UCSD-AML1 (cell line): ENCODE measurements at regions not wholly inside any gene's neighbourhood (a gene's known extent, or its start where the extent isn't known, plus 50 kb on each side); places are given as distances from the start of the nearest gene placed in this dataset.
"Not testable (repeated sequence)": the region's sequence is repeated elsewhere in the genome, so short reads cannot be mapped to it uniquely, and the experiment has no call there.

ENCODE experiments used
- DNase-seq: peaks from one replicate; lab custom pipeline; 2025; ENCODE audit not compliant: unreplicated experiment; lab: John Stamatoyannopoulos, UW

DNA sequence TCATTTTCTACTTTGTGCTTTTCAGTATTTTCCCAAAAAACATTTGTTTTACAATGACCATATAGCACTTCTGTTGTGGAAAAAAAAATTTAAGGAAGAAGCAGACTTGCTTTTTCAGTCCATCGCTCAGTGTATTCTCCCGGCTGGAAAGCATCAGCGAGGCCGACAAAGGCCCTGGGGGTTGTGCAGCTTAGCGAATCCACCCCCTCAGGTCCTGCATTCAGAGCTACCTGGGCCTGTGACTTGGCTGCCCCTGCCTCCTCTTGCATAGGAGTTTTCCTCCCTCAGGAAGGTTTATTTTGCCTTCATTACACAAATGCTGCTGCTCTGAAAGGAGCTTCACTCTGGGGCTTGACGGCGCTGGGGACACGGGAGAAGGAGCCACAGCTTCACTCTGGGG is 244.4 kb upstream of the MGAT5 start:
- no peak for DNase-seq

- not testable (repeated sequence) for DNase-seq
Observed at GRCh38 chr2:134009906-134010305, 244.0 kb upstream of the MGAT5 start.

- no peak for DNase-seq
Observed at GRCh38 chr2:134011936-134012586, 241.8 kb upstream of the MGAT5 start.

- no peak for DNase-seq
Observed at GRCh38 chr2:134014196-134014960, 239.5 kb upstream of the MGAT5 start.

- DNase-seq = no peak
Observed at GRCh38 chr2:134019871-134020270, 234.0 kb upstream of the MGAT5 start.

GRCh38 chr2:134020608-134021007 is 233.3 kb upstream of the MGAT5 start:
- DNase-seq = no peak

- DNase-seq = no peak
Observed at GRCh38 chr2:134021830-134022524, 231.9 kb upstream of the MGAT5 start.

DNA sequence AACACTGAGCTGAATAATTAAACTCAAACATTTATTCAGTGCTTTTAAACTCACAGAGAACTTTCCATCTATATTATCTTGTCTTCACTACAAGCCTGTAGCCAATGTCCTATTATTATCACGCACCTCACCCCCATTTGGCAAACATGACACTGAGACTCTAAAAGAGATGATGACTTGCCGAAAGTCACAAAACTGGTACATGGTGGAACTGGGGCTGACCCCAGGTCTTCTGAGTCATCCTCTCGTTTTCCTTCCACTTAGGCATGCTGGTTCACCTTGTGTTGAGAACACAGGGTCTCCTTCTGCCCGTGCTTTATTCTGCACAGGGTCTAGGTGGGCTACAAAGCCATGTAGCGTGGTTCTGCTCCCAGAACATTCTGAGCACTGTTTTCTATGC is 230.0 kb upstream of the MGAT5 start:
- no peak for DNase-seq

- no peak for DNase-seq
Observed at GRCh38 chr2:134027980-134028379, 225.9 kb upstream of the MGAT5 start.

GRCh38 chr2:134029418-134029817 is 224.5 kb upstream of the MGAT5 start:
- DNase-seq = no peak

DNA sequence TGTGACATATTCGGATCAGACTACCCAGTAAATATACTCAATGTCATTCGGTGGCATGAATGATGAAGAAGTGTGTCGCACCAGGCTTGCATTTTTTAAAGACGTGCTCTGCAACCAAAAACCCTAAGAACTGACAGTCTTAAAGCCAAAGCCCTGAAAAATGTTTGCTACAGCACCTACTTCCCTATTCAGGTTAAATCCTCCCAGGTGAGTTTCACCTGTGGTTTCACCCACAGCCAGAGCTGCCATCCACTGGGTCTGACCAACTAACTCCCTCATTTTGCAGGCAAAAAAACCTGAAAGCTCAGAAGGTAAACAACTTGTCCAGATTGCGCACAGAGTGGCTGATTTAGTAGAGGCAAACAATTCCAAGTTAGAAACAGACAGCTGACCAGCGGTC is 222.3 kb upstream of the MGAT5 start:
- no peak for DNase-seq

DNA sequence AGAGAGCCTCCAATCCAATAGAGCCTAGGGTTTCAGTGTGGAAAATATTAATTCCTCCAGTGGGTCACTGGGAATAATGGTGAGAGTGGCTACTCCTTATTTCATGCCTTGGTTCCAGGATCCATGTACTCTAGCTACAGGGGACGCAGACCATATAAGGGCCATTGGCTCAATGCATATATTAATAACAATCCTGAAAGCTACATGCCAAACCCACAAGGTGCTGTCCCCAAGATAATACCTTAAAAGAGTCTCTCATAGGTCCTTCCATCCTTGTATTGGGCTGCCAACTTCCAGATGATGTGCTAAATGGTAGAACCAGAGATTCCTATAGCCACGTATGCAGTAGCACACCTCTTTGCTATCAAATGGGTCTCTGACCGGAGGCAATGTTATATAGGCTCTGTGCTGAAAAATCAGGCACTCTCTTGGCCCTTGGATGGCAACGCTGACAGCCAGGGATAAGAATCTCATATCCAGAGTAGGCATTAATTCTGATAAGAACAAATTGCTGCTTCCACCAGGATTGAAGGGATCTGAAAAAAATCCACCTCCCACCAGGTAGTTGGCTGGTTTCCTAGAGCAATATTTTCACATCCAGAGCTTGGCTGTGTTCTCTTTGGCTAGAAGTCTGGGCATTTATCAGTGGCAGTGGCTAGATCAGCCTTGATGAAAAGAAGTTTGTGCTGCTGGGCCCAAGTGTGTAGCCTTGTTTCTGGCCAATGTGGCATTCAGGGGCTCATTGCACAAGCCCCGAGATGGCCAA is 218.1 kb upstream of the MGAT5 start:
- DNase-seq = no peak

DNA sequence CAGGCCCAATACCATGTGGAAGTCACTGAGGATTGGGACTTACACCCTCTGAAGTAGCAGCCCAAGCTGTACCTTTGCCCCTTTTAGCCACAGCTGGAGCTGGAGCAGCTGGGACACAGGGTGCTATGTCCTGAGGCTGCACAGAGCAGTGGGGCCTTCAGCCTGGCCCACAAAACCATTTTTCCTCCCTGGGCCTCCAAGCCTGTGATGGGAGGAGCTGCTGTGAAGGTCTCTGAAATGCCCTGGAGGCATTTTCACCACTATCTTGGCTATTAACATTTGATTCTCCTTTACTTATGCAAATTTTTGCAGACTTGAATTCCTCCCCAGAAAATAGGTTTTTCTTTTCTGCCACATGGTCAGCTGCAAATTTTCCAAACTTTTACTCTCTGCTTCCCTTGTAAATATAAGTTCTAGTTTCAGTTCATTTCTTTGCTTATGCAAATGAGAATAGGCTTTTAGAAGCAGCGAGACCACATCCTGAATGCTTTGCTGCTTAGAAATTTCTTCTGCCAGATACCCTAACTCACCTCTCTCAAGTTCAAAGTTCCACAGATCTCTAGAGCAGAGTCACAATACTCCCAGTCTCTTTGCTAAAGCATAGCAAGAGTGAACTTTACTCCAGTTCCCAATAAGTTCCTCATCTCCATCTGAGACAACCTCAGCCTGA is 213.8 kb upstream of the MGAT5 start:
- no peak for DNase-seq

GRCh38 chr2:134040626-134041172 is 213.2 kb upstream of the MGAT5 start:
- DNase-seq = not testable (repeated sequence)

GRCh38 chr2:134041877-134042276 is 212.0 kb upstream of the MGAT5 start:
- DNase-seq = no peak

- DNase-seq = not testable (repeated sequence)
Observed at GRCh38 chr2:134043028-134043427, 210.8 kb upstream of the MGAT5 start.

DNA sequence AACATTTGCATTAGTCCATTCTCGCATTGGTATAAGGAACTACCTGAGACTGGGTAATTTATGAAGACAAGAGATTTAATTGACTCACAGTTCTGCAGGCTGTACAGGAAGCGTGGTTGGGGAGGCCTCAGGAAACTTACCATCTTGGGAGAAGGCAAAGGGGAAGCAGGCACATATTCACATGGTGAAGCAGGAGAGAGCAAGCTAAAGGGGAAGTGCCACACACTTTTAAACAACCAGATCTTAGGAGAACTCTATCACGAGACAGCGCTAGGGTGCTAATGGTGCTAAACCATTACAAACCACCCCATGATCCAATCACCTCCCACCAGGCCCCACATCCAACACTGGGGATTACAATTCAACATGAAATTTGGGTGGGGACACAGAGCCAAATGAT is 201.7 kb upstream of the MGAT5 start:
- no peak for DNase-seq

- no peak for DNase-seq
Observed at GRCh38 chr2:134056173-134056572, 197.7 kb upstream of the MGAT5 start.

DNA sequence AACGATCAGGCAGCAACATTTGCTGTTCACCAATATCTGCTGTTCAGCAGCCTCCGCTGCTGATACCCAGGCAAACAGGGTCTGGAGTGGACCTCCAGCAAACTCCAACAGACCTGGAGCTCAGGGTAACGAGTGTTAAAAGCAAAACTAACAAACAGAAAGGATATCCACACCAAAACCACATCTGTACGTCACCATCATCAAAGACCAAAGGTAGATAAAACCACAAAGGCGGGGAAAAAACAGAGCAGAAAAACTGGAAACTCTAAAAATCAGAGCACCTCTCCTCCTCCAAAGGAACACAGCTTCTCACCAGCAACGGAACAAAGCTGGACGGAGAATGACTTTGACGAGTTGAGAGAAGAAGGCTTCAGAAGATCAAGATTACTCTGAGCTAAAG is 192.8 kb upstream of the MGAT5 start:
- DNase-seq = not testable (repeated sequence)

GRCh38 chr2:134062235-134062634 is 191.6 kb upstream of the MGAT5 start:
- DNase-seq = not testable (repeated sequence)
